MCF 10A (cell line): ENCODE measurements at regions not wholly inside any gene's neighbourhood (a gene's known extent, or its start where the extent isn't known, plus 50 kb on each side); places are given as distances from the start of the nearest gene placed in this dataset.

Experiments used
- BruUV-seq: library from RNA; stranded (reverse); fragments of 400-500 nt; replicated peaks from 2 replicates; lab custom pipeline; 2021; lab: Mats Ljungman, UMichigan
- CTCF ChIA-PET: fragments of 300-600 bp; sonication (Branson Sonifier 250); formaldehyde crosslinking; extraction: SDS; loops from one replicate; lab custom pipeline; 2021; ENCODE audit warnings: antibody characterized with exemption, inconsistent platforms; lab: Yijun Ruan, JAX
- POLR2A ChIA-PET: fragments of 300-600, 350-650 bp; sonication (Branson Sonifier 250); formaldehyde crosslinking; extraction: SDS; loops from one replicate; lab custom pipeline; 2020; ENCODE audit warnings: antibody characterized with exemption, inconsistent platforms; lab: Yijun Ruan, JAX
- DNase-seq: peaks from one replicate; pipeline ENCODE4 v3.0.0-alpha.2; 2018; ENCODE audit not compliant: unreplicated experiment
- H3K27ac Mint-ChIP-seq: one replicate; pipeline ENCODE4 v1.8.0; 2022; ENCODE audit warnings: mild to moderate bottlenecking, low read depth, mixed read lengths; ENCODE audit not compliant: unreplicated experiment
- H3K27me3 Mint-ChIP-seq: one replicate; pipeline ENCODE4 v1.8.0; 2022; ENCODE audit warnings: mixed read lengths; ENCODE audit not compliant: insufficient read depth, unreplicated experiment
- H3K36me3 Mint-ChIP-seq: one replicate; pipeline ENCODE4 v1.8.0; 2022; ENCODE audit warnings: mild to moderate bottlenecking, moderate library complexity, mixed read lengths; ENCODE audit not compliant: insufficient read depth, unreplicated experiment
- H3K4me1 Mint-ChIP-seq: one replicate; pipeline ENCODE4 v1.8.0; 2022; ENCODE audit warnings: mixed read lengths; ENCODE audit not compliant: insufficient read depth, unreplicated experiment
- H3K4me3 Mint-ChIP-seq: one replicate; pipeline ENCODE4 v1.8.0; 2022; ENCODE audit warnings: mild to moderate bottlenecking, moderate library complexity, mixed read lengths; ENCODE audit not compliant: unreplicated experiment
- H3K9me3 Mint-ChIP-seq: one replicate; pipeline ENCODE4 v1.8.0; 2022; ENCODE audit warnings: mixed read lengths; ENCODE audit not compliant: unreplicated experiment
- CTCF ChIP-seq: fragments of 200-600 bp; IDR thresholded peaks from one replicate; pipeline ENCODE4 v1.8.0; 2022; ENCODE audit warnings: antibody characterized with exemption, mild to moderate bottlenecking; ENCODE audit not compliant: unreplicated experiment
- intact Hi-C: fragments of 100-400 bp; cut with micrococcal nuclease; formaldehyde crosslinking; loops from 2 replicates; pipeline ENCODE4 v1.14.1; 2022

GRCh38 chr5:6250121-6250520 is 128.2 kb downstream of the MED10 start:
- no TSS peak for BruUV-seq
- no peaks in the 10 kb centered on the region for H3K4me1 Mint-ChIP-seq
- no peaks in the 10 kb centered on the region for H3K36me3 Mint-ChIP-seq
- no peak for DNase-seq
- POLR2A ChIA-PET: no interaction called here
- intact Hi-C loops: no loop called here
- H3K27ac Mint-ChIP-seq: no peak overlapping the region
- H3K9me3 Mint-ChIP-seq: no peaks in the 10 kb centered on the region
- CTCF ChIA-PET: interaction anchor here (0.6 kb wide), 1 partner anchor 175 kb away, joined by 3 read pairs; no protein-coding TSS in a partner anchor
- no peaks in the 10 kb centered on the region for H3K27me3 Mint-ChIP-seq
- TF ChIP-seq CTCF: no peak
- H3K4me3 Mint-ChIP-seq: no peak overlapping the region

DNA sequence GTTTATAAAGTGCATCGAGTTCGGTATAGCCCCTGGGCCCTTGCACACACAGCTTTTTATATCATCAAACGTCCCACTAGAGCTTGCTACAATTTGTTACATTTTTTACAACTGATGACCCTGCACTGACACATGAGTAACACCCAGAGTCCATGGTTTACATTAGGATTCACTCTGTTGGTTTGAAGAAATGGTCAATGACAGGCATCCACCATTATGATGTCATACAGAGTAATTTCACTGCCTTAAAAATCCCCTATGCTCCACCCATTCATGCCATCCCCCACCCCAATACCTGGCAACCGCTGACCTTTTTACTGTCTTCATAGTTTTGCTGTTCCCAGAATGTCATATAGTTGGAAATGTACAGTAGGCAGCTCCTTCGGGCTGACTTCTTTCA is 130.2 kb downstream of the MED10 start:
- H3K36me3 Mint-ChIP-seq: no peaks in the 10 kb centered on the region
- DNase-seq: no peak
- POLR2A ChIA-PET: no interaction called here
- H3K27ac Mint-ChIP-seq: no peak overlapping the region
- BruUV-seq: no TSS peak
- intact Hi-C loops: no loop called here
- no peaks in the 10 kb centered on the region for H3K4me1 Mint-ChIP-seq
- H3K27me3 Mint-ChIP-seq: no peaks in the 10 kb centered on the region
- no peak overlapping the region for H3K4me3 Mint-ChIP-seq
- no peak for TF ChIP-seq CTCF
- no peaks in the 10 kb centered on the region for H3K9me3 Mint-ChIP-seq
- CTCF ChIA-PET: no interaction called here

- H3K4me3 Mint-ChIP-seq: no peak overlapping the region
- no peaks in the 10 kb centered on the region for H3K27me3 Mint-ChIP-seq
- BruUV-seq: no TSS peak
- POLR2A ChIA-PET: no interaction called here
- CTCF ChIA-PET: interaction anchor here (0.7 kb wide), 1 partner anchor 14 kb away, joined by 4 read pairs; no protein-coding TSS in a partner anchor
- intact Hi-C loops: no loop called here
- DNase-seq: no peak
- no peaks in the 10 kb centered on the region for H3K9me3 Mint-ChIP-seq
- no peaks in the 10 kb centered on the region for H3K4me1 Mint-ChIP-seq
- H3K36me3 Mint-ChIP-seq: no peaks in the 10 kb centered on the region
- no peak for TF ChIP-seq CTCF
- no peak overlapping the region for H3K27ac Mint-ChIP-seq
Measured at GRCh38 chr5:6246820-6247437, 131.4 kb downstream of the MED10 start.

DNA sequence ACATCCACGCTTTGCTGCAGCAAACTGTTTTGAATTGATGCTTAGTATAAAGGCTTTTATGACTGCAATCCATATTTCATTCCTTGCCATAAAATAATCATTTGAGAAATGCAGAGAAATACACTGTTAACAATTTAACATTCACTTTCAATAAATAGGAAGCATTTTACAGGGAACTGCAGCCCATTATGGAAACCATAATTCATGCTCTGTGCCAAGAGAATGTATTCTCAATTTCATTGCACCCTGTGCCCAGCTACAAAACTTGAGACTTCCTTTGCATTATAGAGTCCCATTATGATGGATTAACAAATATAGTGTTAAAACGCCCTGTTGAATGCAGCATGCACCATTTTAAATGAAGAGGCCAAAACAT is 134.0 kb downstream of the MED10 start:
- ChIA-PET CTCF (no interaction called here), POLR2A (no interaction called here)
- Mint-ChIP-seq H3K4me1 (no peaks in the 10 kb centered on the region), H3K27ac (no peak overlapping the region), H3K4me3 (no peak overlapping the region), H3K27me3 (no peaks in the 10 kb centered on the region), H3K36me3 (no peaks in the 10 kb centered on the region), H3K9me3 (peaks cover 10% of the 10 kb centered on the region)
- no peak for TF ChIP-seq CTCF
- BruUV-seq: no TSS peak
- intact Hi-C loops: no loop called here
- no peak for DNase-seq
